ENCODE measurements at regions not wholly inside any gene's neighbourhood (a gene's known extent, or its start where the extent isn't known, plus 50 kb on each side); places are given as distances from the start of the nearest gene placed in this dataset.

DNA sequence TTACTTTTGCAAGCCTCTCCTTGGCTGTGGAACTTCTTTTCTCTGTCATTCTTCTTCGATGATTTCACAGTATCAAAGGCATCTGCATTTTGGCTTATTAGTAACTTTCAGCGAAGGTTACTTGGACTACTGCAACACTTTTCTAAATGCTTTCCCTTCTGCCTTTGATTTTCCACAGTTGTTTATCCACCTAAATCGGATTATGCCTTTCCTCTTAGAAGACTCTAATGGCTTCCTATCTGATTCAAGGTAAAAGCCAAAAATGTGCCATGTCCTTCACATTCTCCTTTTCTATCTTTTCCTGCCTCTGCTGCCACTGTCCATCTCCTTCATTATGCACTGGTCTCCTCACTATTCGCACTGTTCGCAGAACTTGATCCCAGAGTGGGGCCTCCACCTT lies 1606.3 kb upstream of the LRRTM3 start:
- Histone ChIP-seq H3K4me2 (no peak overlapping the region), H3K36me3 (ENCODE audit: insufficient read depth) (no peaks in the 10 kb centered on the region), H3K4me1 (ENCODE audit: insufficient read depth) (peaks cover 13% of the 10 kb centered on the region), H3F3A (replicated peaks; ENCODE audit: low read depth) (no peaks in the 10 kb centered on the region), H3K79me2 (replicated peaks; ENCODE audit: insufficient read depth) (no peaks in the 10 kb centered on the region), H3K9me2 (ENCODE audit: insufficient read depth) (no peaks in the 10 kb centered on the region), H3K27me3 (ENCODE audit: insufficient read depth) (no peaks in the 10 kb centered on the region), H4K20me1 (replicated peaks; ENCODE audit: insufficient read depth) (no peaks in the 10 kb centered on the region), H3K4me3 (no peak overlapping the region), H3K27ac (ENCODE audit: low read depth) (no peak overlapping the region), H2AFZ (peak overlapping the region; percentile 67; the same call in 1 of the 2 replicates)
- Mint-ChIP-seq H3K27me3 (ENCODE audit: insufficient read depth, low read depth, poor library complexity) (peaks cover 3% of the 10 kb centered on the region), H3K4me1 (peaks cover 15% of the 10 kb centered on the region), H3K4me3 (no peak overlapping the region), H3K9me3 (no peaks in the 10 kb centered on the region; the same call in 2 of the 3 replicates), H3K27ac (peak overlapping the region; percentile 17; the same call in 1 of the 2 replicates), H3K36me3 (ENCODE audit: low read depth) (no peaks in the 10 kb centered on the region)
- no peak for DNase-seq (ENCODE audit: low spot score)
- TF ChIP-seq ZNF331 (CRISPR knock-in tag; IDR thresholded peaks at IDR 0.05; ENCODE audit: low read depth) = no peak
- TF ChIP-seq, protein P1, sequence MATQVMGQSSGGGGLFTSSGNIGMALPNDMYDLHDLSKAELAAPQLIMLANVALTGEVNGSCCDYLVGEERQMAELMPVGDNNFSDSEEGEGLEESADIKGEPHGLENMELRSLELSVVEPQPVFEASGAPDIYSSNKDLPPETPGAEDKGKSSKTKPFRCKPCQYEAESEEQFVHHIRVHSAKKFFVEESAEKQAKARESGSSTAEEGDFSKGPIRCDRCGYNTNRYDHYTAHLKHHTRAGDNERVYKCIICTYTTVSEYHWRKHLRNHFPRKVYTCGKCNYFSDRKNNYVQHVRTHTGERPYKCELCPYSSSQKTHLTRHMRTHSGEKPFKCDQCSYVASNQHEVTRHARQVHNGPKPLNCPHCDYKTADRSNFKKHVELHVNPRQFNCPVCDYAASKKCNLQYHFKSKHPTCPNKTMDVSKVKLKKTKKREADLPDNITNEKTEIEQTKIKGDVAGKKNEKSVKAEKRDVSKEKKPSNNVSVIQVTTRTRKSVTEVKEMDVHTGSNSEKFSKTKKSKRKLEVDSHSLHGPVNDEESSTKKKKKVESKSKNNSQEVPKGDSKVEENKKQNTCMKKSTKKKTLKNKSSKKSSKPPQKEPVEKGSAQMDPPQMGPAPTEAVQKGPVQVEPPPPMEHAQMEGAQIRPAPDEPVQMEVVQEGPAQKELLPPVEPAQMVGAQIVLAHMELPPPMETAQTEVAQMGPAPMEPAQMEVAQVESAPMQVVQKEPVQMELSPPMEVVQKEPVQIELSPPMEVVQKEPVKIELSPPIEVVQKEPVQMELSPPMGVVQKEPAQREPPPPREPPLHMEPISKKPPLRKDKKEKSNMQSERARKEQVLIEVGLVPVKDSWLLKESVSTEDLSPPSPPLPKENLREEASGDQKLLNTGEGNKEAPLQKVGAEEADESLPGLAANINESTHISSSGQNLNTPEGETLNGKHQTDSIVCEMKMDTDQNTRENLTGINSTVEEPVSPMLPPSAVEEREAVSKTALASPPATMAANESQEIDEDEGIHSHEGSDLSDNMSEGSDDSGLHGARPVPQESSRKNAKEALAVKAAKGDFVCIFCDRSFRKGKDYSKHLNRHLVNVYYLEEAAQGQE (IDR thresholded peaks at IDR 0.05; ENCODE audit: unreplicated experiment) = no peak
- no peak for TF ChIP-seq POLR2AphosphoS5 (IDR thresholded peaks at IDR 0.05; ENCODE audit: low read depth)
- TF ChIP-seq, protein P2, sequence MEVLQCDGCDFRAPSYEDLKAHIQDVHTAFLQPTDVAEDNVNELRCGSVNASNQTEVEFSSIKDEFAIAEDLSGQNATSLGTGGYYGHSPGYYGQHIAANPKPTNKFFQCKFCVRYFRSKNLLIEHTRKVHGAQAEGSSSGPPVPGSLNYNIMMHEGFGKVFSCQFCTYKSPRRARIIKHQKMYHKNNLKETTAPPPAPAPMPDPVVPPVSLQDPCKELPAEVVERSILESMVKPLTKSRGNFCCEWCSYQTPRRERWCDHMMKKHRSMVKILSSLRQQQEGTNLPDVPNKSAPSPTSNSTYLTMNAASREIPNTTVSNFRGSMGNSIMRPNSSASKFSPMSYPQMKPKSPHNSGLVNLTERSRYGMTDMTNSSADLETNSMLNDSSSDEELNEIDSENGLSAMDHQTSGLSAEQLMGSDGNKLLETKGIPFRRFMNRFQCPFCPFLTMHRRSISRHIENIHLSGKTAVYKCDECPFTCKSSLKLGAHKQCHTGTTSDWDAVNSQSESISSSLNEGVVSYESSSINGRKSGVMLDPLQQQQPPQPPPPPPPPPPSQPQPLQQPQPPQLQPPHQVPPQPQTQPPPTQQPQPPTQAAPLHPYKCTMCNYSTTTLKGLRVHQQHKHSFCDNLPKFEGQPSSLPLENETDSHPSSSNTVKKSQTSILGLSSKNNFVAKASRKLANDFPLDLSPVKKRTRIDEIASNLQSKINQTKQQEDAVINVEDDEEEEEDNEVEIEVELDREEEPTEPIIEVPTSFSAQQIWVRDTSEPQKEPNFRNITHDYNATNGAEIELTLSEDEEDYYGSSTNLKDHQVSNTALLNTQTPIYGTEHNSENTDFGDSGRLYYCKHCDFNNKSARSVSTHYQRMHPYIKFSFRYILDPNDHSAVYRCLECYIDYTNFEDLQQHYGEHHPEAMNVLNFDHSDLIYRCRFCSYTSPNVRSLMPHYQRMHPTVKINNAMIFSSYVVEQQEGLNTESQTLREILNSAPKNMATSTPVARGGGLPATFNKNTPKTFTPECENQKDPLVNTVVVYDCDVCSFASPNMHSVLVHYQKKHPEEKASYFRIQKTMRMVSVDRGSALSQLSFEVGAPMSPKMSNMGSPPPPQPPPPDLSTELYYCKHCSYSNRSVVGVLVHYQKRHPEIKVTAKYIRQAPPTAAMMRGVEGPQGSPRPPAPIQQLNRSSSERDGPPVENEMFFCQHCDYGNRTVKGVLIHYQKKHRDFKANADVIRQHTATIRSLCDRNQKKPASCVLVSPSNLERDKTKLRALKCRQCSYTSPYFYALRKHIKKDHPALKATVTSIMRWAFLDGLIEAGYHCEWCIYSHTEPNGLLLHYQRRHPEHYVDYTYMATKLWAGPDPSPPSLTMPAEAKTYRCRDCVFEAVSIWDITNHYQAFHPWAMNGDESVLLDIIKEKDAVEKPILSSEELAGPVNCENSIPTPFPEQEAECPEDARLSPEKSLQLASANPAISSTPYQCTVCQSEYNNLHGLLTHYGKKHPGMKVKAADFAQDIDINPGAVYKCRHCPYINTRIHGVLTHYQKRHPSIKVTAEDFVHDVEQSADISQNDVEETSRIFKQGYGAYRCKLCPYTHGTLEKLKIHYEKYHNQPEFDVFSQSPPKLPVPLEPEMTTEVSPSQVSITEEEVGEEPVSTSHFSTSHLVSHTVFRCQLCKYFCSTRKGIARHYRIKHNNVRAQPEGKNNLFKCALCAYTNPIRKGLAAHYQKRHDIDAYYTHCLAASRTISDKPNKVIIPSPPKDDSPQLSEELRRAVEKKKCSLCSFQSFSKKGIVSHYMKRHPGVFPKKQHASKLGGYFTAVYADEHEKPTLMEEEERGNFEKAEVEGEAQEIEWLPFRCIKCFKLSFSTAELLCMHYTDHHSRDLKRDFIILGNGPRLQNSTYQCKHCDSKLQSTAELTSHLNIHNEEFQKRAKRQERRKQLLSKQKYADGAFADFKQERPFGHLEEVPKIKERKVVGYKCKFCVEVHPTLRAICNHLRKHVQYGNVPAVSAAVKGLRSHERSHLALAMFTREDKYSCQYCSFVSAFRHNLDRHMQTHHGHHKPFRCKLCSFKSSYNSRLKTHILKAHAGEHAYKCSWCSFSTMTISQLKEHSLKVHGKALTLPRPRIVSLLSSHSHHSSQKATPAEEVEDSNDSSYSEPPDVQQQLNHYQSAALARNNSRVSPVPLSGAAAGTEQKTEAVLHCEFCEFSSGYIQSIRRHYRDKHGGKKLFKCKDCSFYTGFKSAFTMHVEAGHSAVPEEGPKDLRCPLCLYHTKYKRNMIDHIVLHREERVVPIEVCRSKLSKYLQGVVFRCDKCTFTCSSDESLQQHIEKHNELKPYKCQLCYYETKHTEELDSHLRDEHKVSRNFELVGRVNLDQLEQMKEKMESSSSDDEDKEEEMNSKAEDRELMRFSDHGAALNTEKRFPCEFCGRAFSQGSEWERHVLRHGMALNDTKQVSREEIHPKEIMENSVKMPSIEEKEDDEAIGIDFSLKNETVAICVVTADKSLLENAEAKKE (CRISPR knock-in tag; IDR thresholded peaks at IDR 0.05) = no peak
- no peak for ATAC-seq
